ENCODE measurements at regions not wholly inside any gene's neighbourhood (a gene's known extent, or its start where the extent isn't known, plus 50 kb on each side); places are given as distances from the start of the nearest gene placed in this dataset.
A peak's percentile ranks its signal among the peaks of the same experiment; 100 is the strongest.
"Not testable (repeated sequence)": the region's sequence is repeated elsewhere in the genome, so short reads cannot be mapped to it uniquely, and the experiment has no call there.

- no peak for DNase-seq
Observed at GRCh38 chr9:18237776-18238175, 236.2 kb upstream of the ADAMTSL1 start.

DNA sequence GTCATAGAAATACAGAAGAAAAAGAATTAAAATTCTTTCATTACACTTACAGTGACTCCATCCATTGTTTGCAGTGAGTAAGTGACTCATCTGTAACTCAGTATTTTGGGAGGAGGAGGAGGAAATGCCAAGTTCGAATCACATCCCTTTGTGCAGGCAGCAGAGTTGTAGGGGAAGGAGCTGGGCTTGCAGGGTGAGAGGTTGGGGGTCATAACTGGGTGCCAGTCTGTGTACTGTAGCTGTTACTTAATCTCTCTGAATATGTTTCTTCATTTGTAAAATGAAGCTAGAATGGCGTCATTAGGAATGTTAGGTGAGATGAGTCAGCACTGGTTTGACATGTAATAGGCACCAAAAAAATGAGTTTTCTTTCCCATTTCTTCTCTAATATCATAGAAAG lies 235.7 kb upstream of the ADAMTSL1 start:
- no peak for DNase-seq

GRCh38 chr9:18238752-18239447 lies 235.1 kb upstream of the ADAMTSL1 start:
- no peak for DNase-seq

- no peak for DNase-seq
Observed at GRCh38 chr9:18240213-18240612, 233.7 kb upstream of the ADAMTSL1 start.

GRCh38 chr9:18245911-18246310 lies 228.0 kb upstream of the ADAMTSL1 start:
- no peak for DNase-seq

- DNase-seq = no peak
Observed at GRCh38 chr9:18250053-18250452, 223.9 kb upstream of the ADAMTSL1 start.

DNA sequence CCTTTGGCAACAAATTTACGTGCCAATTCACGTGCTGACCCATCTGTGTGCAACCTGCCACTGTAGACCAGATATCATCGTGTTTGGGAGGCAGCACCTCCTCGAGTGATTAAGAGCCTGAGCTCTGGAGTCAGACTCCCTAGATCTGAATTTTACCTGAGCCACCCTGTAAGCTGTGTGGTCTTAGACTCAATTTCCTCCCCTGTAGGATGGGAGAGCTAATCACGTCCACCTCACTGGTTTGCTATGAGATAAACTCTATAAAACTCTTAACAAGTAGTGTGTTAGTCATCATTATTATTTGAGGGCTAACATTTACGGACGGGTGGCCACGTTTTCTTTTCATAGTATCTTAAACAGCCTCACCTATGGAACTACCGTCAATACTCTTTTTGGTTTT lies 220.0 kb upstream of the ADAMTSL1 start:
- no peak for DNase-seq

DNA sequence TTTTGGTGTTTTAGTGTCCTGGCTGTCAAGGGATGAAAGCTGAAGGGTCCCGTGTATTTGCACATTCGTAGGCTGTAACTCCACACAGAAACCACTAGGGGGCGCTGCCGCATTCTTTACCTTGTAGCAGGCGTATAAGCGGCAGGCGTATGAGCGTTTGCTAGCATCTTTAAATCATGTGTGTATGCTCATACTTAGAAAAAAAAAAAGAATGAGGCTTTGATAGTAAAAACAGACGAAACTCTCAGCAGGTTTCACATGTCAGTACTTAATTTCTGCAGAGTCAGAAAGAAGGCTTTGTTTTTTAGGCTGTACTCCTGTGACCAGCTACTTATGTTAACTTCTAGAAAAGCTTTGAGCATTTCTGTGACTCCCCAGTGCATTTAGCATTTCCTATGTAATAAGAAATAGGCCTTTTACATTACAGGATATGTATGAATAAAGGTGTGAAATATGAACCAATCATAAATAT lies 218.8 kb upstream of the ADAMTSL1 start:
- DNase-seq = peak; percentile 78 to 92

DNA sequence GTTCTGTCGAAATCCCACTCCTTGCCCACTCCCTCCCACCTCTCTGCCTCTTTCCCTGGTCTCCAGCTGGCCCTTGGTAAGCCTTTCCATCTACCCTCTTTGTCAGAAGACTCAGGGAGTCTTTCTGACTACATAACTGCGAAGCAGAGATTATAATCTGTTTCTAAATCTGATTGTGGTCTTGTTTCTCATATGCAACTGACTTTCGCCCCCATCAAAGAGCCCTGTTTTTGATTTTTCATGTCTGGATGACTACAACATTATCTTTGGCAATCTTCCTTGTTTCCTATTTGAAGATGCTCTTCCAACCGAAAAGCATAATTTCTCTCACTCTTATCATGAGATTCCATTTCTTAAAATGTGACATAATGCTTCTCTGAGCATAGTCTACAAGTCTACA lies 218.2 kb upstream of the ADAMTSL1 start:
- DNase-seq = no peak

DNA sequence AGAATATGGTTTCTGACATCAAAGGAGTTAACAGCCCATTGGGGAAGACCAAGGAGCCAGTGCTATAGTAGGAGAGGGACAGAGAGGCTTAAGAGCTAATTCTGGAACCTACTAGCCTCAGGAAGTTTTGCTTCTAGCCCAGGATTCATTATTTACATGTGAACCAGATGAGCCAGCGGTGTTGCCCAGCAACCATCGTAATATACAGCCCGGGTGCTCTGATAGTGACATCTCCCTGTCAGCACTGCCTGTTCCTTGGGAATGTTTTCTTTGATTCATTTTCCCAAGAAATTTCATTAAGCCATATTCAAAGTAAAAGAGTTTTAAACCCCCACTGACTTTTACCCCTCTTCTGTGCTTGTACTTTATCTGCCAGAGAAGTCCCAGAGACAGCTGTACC lies 217.4 kb upstream of the ADAMTSL1 start:
- DNase-seq = no peak

DNA sequence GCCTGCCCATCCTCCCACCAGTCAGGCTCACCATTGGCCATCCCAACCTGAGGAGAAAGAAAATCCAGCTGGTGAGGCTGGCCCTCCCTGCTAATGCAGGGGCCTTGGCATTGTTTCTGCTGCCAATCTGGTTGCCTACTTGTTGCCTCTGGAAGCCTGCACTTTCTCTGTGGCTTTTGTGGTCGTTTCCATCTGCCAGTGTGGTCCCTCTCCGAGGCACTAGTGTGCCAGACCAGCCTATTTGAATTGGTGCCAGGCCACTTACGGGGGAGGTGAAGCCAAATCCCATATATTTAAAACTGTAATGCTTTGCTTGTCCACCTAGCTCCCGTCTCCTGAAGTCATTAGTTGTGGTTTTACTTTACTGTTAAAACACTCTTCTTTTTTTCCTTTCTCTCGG lies 213.4 kb upstream of the ADAMTSL1 start:
- peak in 1 of 2 experiments; percentile 70 for DNase-seq

- DNase-seq = no peak
Observed at GRCh38 chr9:18261181-18261580, 212.8 kb upstream of the ADAMTSL1 start.

GRCh38 chr9:18263377-18263776 lies 210.6 kb upstream of the ADAMTSL1 start:
- no peak for DNase-seq

DNA sequence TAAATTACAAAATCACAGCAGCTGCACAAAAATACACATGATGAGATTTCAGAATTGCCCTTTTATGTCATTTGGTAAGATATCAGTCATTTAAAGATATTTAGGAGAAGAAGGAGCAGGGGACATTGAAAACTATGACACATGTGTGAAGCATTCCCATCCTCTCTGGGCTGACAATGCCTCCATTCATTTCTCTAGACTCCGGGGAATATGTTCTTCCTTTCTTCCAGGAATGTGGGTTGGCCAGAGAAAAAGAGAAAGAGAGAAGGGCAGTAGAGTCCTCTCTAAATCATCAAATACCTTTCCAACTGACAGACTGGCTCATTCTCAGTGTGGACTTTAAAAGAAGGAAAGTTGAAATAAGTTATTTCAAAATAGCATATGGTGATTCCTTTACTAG lies 205.6 kb upstream of the ADAMTSL1 start:
- DNase-seq = no peak

- DNase-seq = no peak
Observed at GRCh38 chr9:18269561-18269960, 204.4 kb upstream of the ADAMTSL1 start.

DNA sequence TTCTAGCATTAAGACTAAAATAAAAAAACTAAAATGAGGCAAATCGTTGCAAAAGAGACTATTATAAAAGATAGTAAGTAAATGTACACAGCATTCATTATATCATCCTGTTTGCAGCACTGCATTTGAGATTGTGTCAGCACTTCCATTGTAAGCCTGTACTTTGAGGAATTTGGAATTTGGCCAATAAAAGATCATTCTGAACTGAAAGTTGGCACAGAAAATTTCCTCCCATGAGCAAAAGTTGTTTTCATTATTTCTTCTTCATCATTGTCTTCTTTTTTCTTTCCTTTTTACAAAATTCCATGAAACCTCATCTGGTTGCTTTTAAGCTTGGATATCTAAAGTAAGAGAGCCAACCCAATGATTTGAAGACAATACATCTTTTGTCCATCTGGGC lies 199.3 kb upstream of the ADAMTSL1 start:
- peak in 1 of 2 experiments; percentile 64 for DNase-seq

GRCh38 chr9:18275313-18275990 lies 198.5 kb upstream of the ADAMTSL1 start:
- DNase-seq = no peak

GRCh38 chr9:18281291-18281690 lies 192.7 kb upstream of the ADAMTSL1 start:
- no peak for DNase-seq

DNA sequence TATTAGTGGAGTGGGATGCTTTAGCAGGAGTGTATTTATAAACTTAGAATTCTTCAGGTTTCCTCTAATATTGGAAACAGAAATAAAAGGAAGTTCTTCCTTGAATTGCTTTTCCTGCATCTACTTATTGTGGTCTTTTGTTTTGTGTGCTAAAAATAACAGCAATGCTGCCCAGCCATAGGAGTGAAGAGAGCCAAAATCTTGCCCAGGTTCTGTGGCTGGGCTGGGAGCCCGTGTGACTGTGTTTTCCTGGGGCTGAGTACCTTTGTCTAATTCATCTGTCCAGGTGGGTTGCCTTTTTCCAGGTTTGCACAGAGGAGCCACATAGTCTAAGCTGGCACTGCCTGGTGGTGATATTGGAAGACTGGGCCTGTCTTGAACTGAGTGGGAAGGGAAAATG lies 179.7 kb upstream of the ADAMTSL1 start:
- no peak for DNase-seq

GRCh38 chr9:18296702-18297055 lies 177.3 kb upstream of the ADAMTSL1 start:
- no peak for DNase-seq

DNA sequence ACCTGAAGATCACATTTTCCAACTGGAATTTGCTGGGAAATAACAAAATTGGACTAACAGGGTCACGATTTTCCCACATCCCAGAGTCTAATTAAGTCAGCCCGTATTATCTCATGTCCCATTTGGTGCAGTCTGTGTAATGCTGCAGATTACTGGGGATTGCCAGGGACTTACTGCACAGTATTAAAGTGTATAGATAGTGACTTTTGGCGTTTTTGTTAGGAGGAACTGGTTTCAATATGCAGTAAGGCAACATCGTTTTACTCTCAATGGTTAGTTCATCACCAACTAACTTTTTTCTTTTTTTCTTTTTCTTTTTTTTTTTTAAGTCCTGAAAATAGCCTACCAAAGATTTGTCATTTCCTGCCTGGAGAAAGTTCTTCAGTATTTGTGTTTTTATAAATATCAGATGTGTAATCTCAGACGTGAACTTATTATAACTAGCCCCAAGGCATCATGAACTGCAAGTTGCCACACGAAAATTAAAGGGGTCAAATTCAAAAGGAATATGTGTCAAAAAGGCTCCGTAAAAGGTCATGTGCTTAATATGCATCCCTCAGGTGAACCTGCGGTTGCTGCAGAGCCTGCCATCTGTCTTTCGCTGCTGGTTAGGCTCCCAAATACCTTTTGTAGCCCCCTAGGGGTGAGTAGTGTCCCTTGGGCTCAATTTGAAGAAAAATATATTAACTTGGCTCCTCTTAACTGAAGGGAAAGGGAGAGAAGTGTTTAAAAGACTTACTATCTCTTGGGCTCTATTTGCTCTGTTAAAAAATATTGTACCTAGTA lies 176.7 kb upstream of the ADAMTSL1 start:
- no peak for DNase-seq

- no peak for DNase-seq
Observed at GRCh38 chr9:18299449-18299848, 174.5 kb upstream of the ADAMTSL1 start.

DNA sequence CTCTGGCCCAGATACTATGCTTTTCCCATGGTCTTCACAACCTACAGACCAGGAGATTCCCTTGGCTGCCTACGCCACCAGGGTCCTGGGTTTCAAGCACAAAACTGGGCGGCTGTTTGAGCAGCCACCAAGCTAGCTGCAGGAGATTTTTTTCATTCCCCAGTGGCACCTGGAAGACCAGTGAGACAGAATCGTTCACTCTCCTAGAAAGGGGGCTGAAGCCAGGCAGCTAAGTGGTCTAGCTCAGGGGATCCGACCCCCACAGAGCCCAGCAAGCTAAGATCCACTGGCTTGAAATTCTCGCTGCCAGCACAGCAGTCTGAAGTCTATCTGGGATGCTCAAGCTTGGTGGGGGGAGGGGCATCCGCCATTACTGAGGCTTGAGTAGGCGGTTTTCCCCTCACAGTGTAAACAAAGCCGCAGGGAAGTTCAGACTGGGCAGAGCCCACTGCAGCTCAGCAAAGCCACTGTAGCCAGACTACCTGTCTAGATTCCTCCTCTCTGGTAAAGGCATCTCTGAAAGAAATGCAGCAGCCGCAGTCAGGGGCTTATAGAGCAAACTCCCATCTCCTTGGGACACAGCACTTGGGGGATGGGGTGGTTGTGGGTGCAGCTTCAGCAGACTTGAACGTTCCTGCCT lies 168.7 kb upstream of the ADAMTSL1 start:
- not testable (repeated sequence) for DNase-seq
